ENCODE measurements at regions not wholly inside any gene's neighbourhood (a gene's known extent, or its start where the extent isn't known, plus 50 kb on each side); places are given as distances from the start of the nearest gene placed in this dataset.

- WGBS (ENCODE audit: insufficient coverage): no CpG with 5 or more reads among the region's 2 CpGs
- Histone ChIP-seq H3K36me3 (ENCODE audit: control insufficient read depth, insufficient read depth, low read length) (no peaks in the 10 kb centered on the region), H3K27me3 (ENCODE audit: control insufficient read depth, insufficient read depth, low read length) (no peaks in the 10 kb centered on the region), H3K9me3 (replicated peaks; ENCODE audit: control insufficient read depth, low read depth, low read length) (no peaks in the 10 kb centered on the region), H3K27ac (ENCODE audit: low read length) (no peak overlapping the region), H3K4me3 (ENCODE audit: low read length) (no peak overlapping the region), H3K4me1 (ENCODE audit: control insufficient read depth, insufficient read depth, low read length) (no peaks in the 10 kb centered on the region)
- DNase-seq: peak; percentile 2
These were observed 1422.2 kb upstream of the PCDH20 start for GRCh38 chr13:62837895-62838294.

GRCh38 chr13:62829486-62829885, 1413.8 kb upstream of the PCDH20 start:
- no peaks in the 10 kb centered on the region for H3K27me3 ChIP-seq (ENCODE audit: control insufficient read depth, insufficient read depth, low read length)
- H3K9me3 ChIP-seq (replicated peaks; ENCODE audit: control insufficient read depth, low read depth, low read length): no peaks in the 10 kb centered on the region
- no peak overlapping the region for H3K4me3 ChIP-seq (ENCODE audit: low read length)
- DNase-seq: no peak
- H3K36me3 ChIP-seq (ENCODE audit: control insufficient read depth, insufficient read depth, low read length): no peaks in the 10 kb centered on the region
- no CpG with 5 or more reads among the region's 2 CpGs for WGBS (ENCODE audit: insufficient coverage)
- H3K4me1 ChIP-seq (ENCODE audit: control insufficient read depth, insufficient read depth, low read length): no peaks in the 10 kb centered on the region
- H3K27ac ChIP-seq (ENCODE audit: low read length): no peak overlapping the region

GRCh38 chr13:62799931-62800436, 1384.3 kb upstream of the PCDH20 start:
- DNase-seq: no peak
- WGBS (ENCODE audit: insufficient coverage): 94% methylated on average over 3 of the region's 5 CpGs
- no peaks in the 10 kb centered on the region for H3K27me3 ChIP-seq (ENCODE audit: control insufficient read depth, insufficient read depth, low read length)

GRCh38 chr13:62799038-62799535, 1383.4 kb upstream of the PCDH20 start:
- Histone ChIP-seq H3K27ac (ENCODE audit: low read length) (no peak overlapping the region), H3K4me1 (ENCODE audit: control insufficient read depth, insufficient read depth, low read length) (no peaks in the 10 kb centered on the region), H3K27me3 (ENCODE audit: control insufficient read depth, insufficient read depth, low read length) (no peaks in the 10 kb centered on the region), H3K9me3 (replicated peaks; ENCODE audit: control insufficient read depth, low read depth, low read length) (no peaks in the 10 kb centered on the region), H3K36me3 (ENCODE audit: control insufficient read depth, insufficient read depth, low read length) (no peaks in the 10 kb centered on the region), H3K4me3 (ENCODE audit: low read length) (no peak overlapping the region)
- DNase-seq: no peak
- 88% methylated on average over 8 of the region's 8 CpGs for WGBS (ENCODE audit: insufficient coverage)

More at GRCh38 chr13:62799931-62800436, 1384.3 kb upstream of the PCDH20 start:
- no peak overlapping the region for H3K27ac ChIP-seq (ENCODE audit: low read length)
- no peaks in the 10 kb centered on the region for H3K9me3 ChIP-seq (replicated peaks; ENCODE audit: control insufficient read depth, low read depth, low read length)
- no peaks in the 10 kb centered on the region for H3K36me3 ChIP-seq (ENCODE audit: control insufficient read depth, insufficient read depth, low read length)
- H3K4me3 ChIP-seq (ENCODE audit: low read length): no peak overlapping the region
- H3K4me1 ChIP-seq (ENCODE audit: control insufficient read depth, insufficient read depth, low read length): no peaks in the 10 kb centered on the region

GRCh38 chr13:62793850-62794249, 1378.2 kb upstream of the PCDH20 start:
- Histone ChIP-seq H3K27me3 (ENCODE audit: control insufficient read depth, insufficient read depth, low read length) (no peaks in the 10 kb centered on the region), H3K4me1 (ENCODE audit: control insufficient read depth, insufficient read depth, low read length) (no peaks in the 10 kb centered on the region), H3K9me3 (replicated peaks; ENCODE audit: control insufficient read depth, low read depth, low read length) (no peaks in the 10 kb centered on the region), H3K4me3 (ENCODE audit: low read length) (no peak overlapping the region), H3K27ac (ENCODE audit: low read length) (no peak overlapping the region), H3K36me3 (ENCODE audit: control insufficient read depth, insufficient read depth, low read length) (no peaks in the 10 kb centered on the region)
- no CpG with 5 or more reads among the region's 1 CpG for WGBS (ENCODE audit: insufficient coverage)
- DNase-seq: no peak

GRCh38 chr13:62781866-62782265, 1366.2 kb upstream of the PCDH20 start:
- DNase-seq: no peak
- Histone ChIP-seq H3K4me3 (ENCODE audit: low read length) (no peak overlapping the region), H3K36me3 (ENCODE audit: control insufficient read depth, insufficient read depth, low read length) (no peaks in the 10 kb centered on the region), H3K9me3 (replicated peaks; ENCODE audit: control insufficient read depth, low read depth, low read length) (no peaks in the 10 kb centered on the region), H3K4me1 (ENCODE audit: control insufficient read depth, insufficient read depth, low read length) (no peaks in the 10 kb centered on the region), H3K27me3 (ENCODE audit: control insufficient read depth, insufficient read depth, low read length) (no peaks in the 10 kb centered on the region), H3K27ac (ENCODE audit: low read length) (no peak overlapping the region)
- WGBS (ENCODE audit: insufficient coverage): no CpG with 5 or more reads among the region's 1 CpG

- no peaks in the 10 kb centered on the region for H3K36me3 ChIP-seq (ENCODE audit: control insufficient read depth, insufficient read depth, low read length)
These were observed 1363.5 kb upstream of the PCDH20 start for GRCh38 chr13:62779161-62779560.

GRCh38 chr13:62767473-62767872, 1351.8 kb upstream of the PCDH20 start:
- 87% methylated on average over 4 of the region's 9 CpGs for WGBS (ENCODE audit: insufficient coverage)
- Histone ChIP-seq H3K4me3 (ENCODE audit: low read length) (no peak overlapping the region), H3K27ac (ENCODE audit: low read length) (no peak overlapping the region), H3K4me1 (ENCODE audit: control insufficient read depth, insufficient read depth, low read length) (no peaks in the 10 kb centered on the region), H3K36me3 (ENCODE audit: control insufficient read depth, insufficient read depth, low read length) (no peaks in the 10 kb centered on the region), H3K27me3 (ENCODE audit: control insufficient read depth, insufficient read depth, low read length) (no peaks in the 10 kb centered on the region), H3K9me3 (replicated peaks; ENCODE audit: control insufficient read depth, low read depth, low read length) (no peaks in the 10 kb centered on the region)
- no peak for DNase-seq

More at GRCh38 chr13:62779161-62779560, 1363.5 kb upstream of the PCDH20 start:
- H3K9me3 ChIP-seq (replicated peaks; ENCODE audit: control insufficient read depth, low read depth, low read length): no peaks in the 10 kb centered on the region
- H3K27ac ChIP-seq (ENCODE audit: low read length): no peak overlapping the region
- no peak for DNase-seq
- H3K4me3 ChIP-seq (ENCODE audit: low read length): no peak overlapping the region
- no peaks in the 10 kb centered on the region for H3K4me1 ChIP-seq (ENCODE audit: control insufficient read depth, insufficient read depth, low read length)
- no peaks in the 10 kb centered on the region for H3K27me3 ChIP-seq (ENCODE audit: control insufficient read depth, insufficient read depth, low read length)
- WGBS (ENCODE audit: insufficient coverage): 93% methylated on average over 2 of the region's 6 CpGs

GRCh38 chr13:62760724-62761123, 1345.1 kb upstream of the PCDH20 start:
- WGBS (ENCODE audit: insufficient coverage): no CpG with 5 or more reads among the region's 1 CpG
- Histone ChIP-seq H3K27ac (ENCODE audit: low read length) (no peak overlapping the region), H3K9me3 (replicated peaks; ENCODE audit: control insufficient read depth, low read depth, low read length) (no peaks in the 10 kb centered on the region), H3K4me1 (ENCODE audit: control insufficient read depth, insufficient read depth, low read length) (no peaks in the 10 kb centered on the region), H3K4me3 (ENCODE audit: low read length) (no peak overlapping the region), H3K36me3 (ENCODE audit: control insufficient read depth, insufficient read depth, low read length) (no peaks in the 10 kb centered on the region), H3K27me3 (ENCODE audit: control insufficient read depth, insufficient read depth, low read length) (no peaks in the 10 kb centered on the region)
- DNase-seq: no peak

- WGBS (ENCODE audit: insufficient coverage): no CpG with 5 or more reads among the region's 2 CpGs
- DNase-seq: no peak
- no peak overlapping the region for H3K27ac ChIP-seq (ENCODE audit: low read length)
- H3K4me3 ChIP-seq (ENCODE audit: low read length): no peak overlapping the region
- no peaks in the 10 kb centered on the region for H3K27me3 ChIP-seq (ENCODE audit: control insufficient read depth, insufficient read depth, low read length)
- H3K36me3 ChIP-seq (ENCODE audit: control insufficient read depth, insufficient read depth, low read length): no peaks in the 10 kb centered on the region
- H3K4me1 ChIP-seq (ENCODE audit: control insufficient read depth, insufficient read depth, low read length): no peaks in the 10 kb centered on the region
- H3K9me3 ChIP-seq (replicated peaks; ENCODE audit: control insufficient read depth, low read depth, low read length): no peaks in the 10 kb centered on the region
These were observed 1332.0 kb upstream of the PCDH20 start for GRCh38 chr13:62747629-62748028.

- H3K36me3 ChIP-seq (ENCODE audit: control insufficient read depth, insufficient read depth, low read length): no peaks in the 10 kb centered on the region
- no peak for DNase-seq
- H3K27me3 ChIP-seq (ENCODE audit: control insufficient read depth, insufficient read depth, low read length): no peaks in the 10 kb centered on the region
- H3K27ac ChIP-seq (ENCODE audit: low read length): no peak overlapping the region
- no peaks in the 10 kb centered on the region for H3K4me1 ChIP-seq (ENCODE audit: control insufficient read depth, insufficient read depth, low read length)
- no peak overlapping the region for H3K4me3 ChIP-seq (ENCODE audit: low read length)
- 100% methylated on average over 2 of the region's 2 CpGs for WGBS (ENCODE audit: insufficient coverage)
- no peaks in the 10 kb centered on the region for H3K9me3 ChIP-seq (replicated peaks; ENCODE audit: control insufficient read depth, low read depth, low read length)
These were observed 1331.5 kb upstream of the PCDH20 start for GRCh38 chr13:62747152-62747551.
